Activated CD8-positive, alpha-beta T cell treated with anti-CD3 and anti-CD28 coated beads for 36 hours (primary cell): ENCODE measurements at regions not wholly inside any gene's neighbourhood (a gene's known extent, or its start where the extent isn't known, plus 50 kb on each side); places are given as distances from the start of the nearest gene placed in this dataset.

Source experiments
- ATAC-seq: fragments of 200-7000 bp; cut with Tn5 transposase; one replicate; pipeline ENCODE4 v1.10.0; 2021; ENCODE audit warnings: mild to moderate bottlenecking, moderate library complexity
- CTCF ChIA-PET: fragments of 350-600 bp; sonication (Branson Sonifier 250); formaldehyde crosslinking; loops from one replicate; lab custom pipeline; 2021; ENCODE audit warnings: antibody characterized with exemption; lab: Charles Lee
- POLR2A ChIA-PET: fragments of 350-600 bp; sonication (Branson Sonifier 250); formaldehyde crosslinking; loops from one replicate; lab custom pipeline; 2021; ENCODE audit warnings: antibody characterized with exemption; lab: Charles Lee
- DNase-seq: peaks from one replicate; pipeline ENCODE4 v3.0.0-alpha.2; 2020
- H3K27ac Mint-ChIP-seq: one replicate; pipeline ENCODE4 v1.8.0; 2021; ENCODE audit warnings: mild to moderate bottlenecking, mixed read lengths
- H3K27me3 Mint-ChIP-seq: one replicate; pipeline ENCODE4 v1.8.0; 2021; ENCODE audit warnings: mixed read lengths
- H3K36me3 Mint-ChIP-seq: one replicate; pipeline ENCODE4 v1.8.0; 2021; ENCODE audit warnings: low read depth, mixed read lengths
- H3K4me1 Mint-ChIP-seq: one replicate; pipeline ENCODE4 v1.8.0; 2021; ENCODE audit warnings: low read depth, mixed read lengths
- H3K4me3 Mint-ChIP-seq: one replicate; pipeline ENCODE4 v1.8.0; 2021; ENCODE audit warnings: mild to moderate bottlenecking, moderate library complexity, mixed read lengths
- H3K9me3 Mint-ChIP-seq: one replicate; pipeline ENCODE4 v1.8.0; 2021; ENCODE audit warnings: mixed read lengths
- CTCF ChIP-seq: fragments of 200-600 bp; IDR thresholded peaks from one replicate; pipeline ENCODE4 v1.8.0; 2022; ENCODE audit warnings: antibody characterized with exemption, mild to moderate bottlenecking
- intact Hi-C: fragments of 100-400 bp; cut with micrococcal nuclease; formaldehyde crosslinking; loops from one replicate; pipeline ENCODE4 v1.10.0; 2022

- no peaks in the 10 kb centered on the region for H3K4me1 Mint-ChIP-seq
- POLR2A ChIA-PET = no interaction called here
- DNase-seq = no peak
- ATAC-seq = no peak
- no peaks in the 10 kb centered on the region for H3K27me3 Mint-ChIP-seq
- intact Hi-C loops = no loop called here
- H3K4me3 Mint-ChIP-seq = no peak overlapping the region
- H3K27ac Mint-ChIP-seq = no peak overlapping the region
- CTCF ChIA-PET = no interaction called here
- no peaks in the 10 kb centered on the region for H3K36me3 Mint-ChIP-seq
- H3K9me3 Mint-ChIP-seq = peaks cover 1% of the 10 kb centered on the region
- TF ChIP-seq CTCF = no peak
Observed at GRCh38 chr1:81330521-81330920, 470.2 kb upstream of the ADGRL2 start.

GRCh38 chr1:81330111-81330510 is 470.6 kb upstream of the ADGRL2 start:
- no peak for TF ChIP-seq CTCF
- ChIA-PET CTCF (no interaction called here), POLR2A (no interaction called here)
- no peaks in the 10 kb centered on the region for H3K36me3 Mint-ChIP-seq
- H3K4me3 Mint-ChIP-seq = no peak overlapping the region
- H3K27ac Mint-ChIP-seq = no peak overlapping the region
- DNase-seq (no peak), ATAC-seq (no peak)
- H3K4me1 Mint-ChIP-seq = no peaks in the 10 kb centered on the region
- no peaks in the 10 kb centered on the region for H3K27me3 Mint-ChIP-seq
- peaks cover 1% of the 10 kb centered on the region for H3K9me3 Mint-ChIP-seq
- intact Hi-C loops = no loop called here

GRCh38 chr1:81329041-81329440 is 471.7 kb upstream of the ADGRL2 start:
- Mint-ChIP-seq H3K9me3 (peaks cover 1% of the 10 kb centered on the region), H3K27ac (no peak overlapping the region), H3K27me3 (no peaks in the 10 kb centered on the region), H3K4me3 (no peak overlapping the region), H3K4me1 (no peaks in the 10 kb centered on the region), H3K36me3 (no peaks in the 10 kb centered on the region)
- intact Hi-C loops = no loop called here
- CTCF ChIA-PET = no interaction called here
- no peak for TF ChIP-seq CTCF
- ATAC-seq (no peak), DNase-seq (no peak)
- POLR2A ChIA-PET = no interaction called here

GRCh38 chr1:81327743-81328142 is 473.0 kb upstream of the ADGRL2 start:
- Mint-ChIP-seq H3K27ac (no peak overlapping the region), H3K27me3 (no peaks in the 10 kb centered on the region), H3K4me1 (no peaks in the 10 kb centered on the region), H3K4me3 (no peak overlapping the region), H3K9me3 (peaks cover 1% of the 10 kb centered on the region), H3K36me3 (no peaks in the 10 kb centered on the region)
- DNase-seq = no peak
- intact Hi-C loops = no loop called here
- ChIA-PET CTCF (no interaction called here), POLR2A (interaction anchor here (0.7 kb wide), 1 partner anchor 641 kb away, joined by 3 read pairs; no protein-coding TSS in a partner anchor)
- no peak for TF ChIP-seq CTCF
- ATAC-seq = no peak

GRCh38 chr1:81327103-81327710 is 473.5 kb upstream of the ADGRL2 start:
- no peaks in the 10 kb centered on the region for H3K4me1 Mint-ChIP-seq
- TF ChIP-seq CTCF = no peak
- H3K27ac Mint-ChIP-seq = no peak overlapping the region
- no peaks in the 10 kb centered on the region for H3K36me3 Mint-ChIP-seq
- intact Hi-C loops = no loop called here
- H3K4me3 Mint-ChIP-seq = no peak overlapping the region
- CTCF ChIA-PET = no interaction called here
- H3K27me3 Mint-ChIP-seq = no peaks in the 10 kb centered on the region
- POLR2A ChIA-PET = interaction anchor here (0.7 kb wide), 1 partner anchor 641 kb away, joined by 3 read pairs; no protein-coding TSS in a partner anchor
- DNase-seq = no peak
- H3K9me3 Mint-ChIP-seq = peaks cover 1% of the 10 kb centered on the region
- ATAC-seq = no peak
